ENCODE measurements at regions not wholly inside any gene's neighbourhood (a gene's known extent, or its start where the extent isn't known, plus 50 kb on each side); places are given as distances from the start of the nearest gene placed in this dataset.

- TF ChIP-seq CTCF (IDR thresholded peaks at IDR 0.05; ENCODE audit: insufficient read depth, low read length, poor library complexity, severe bottlenecking) (no peak), EZH2phosphoT487 (conservative IDR thresholded peaks at IDR 0.05; ENCODE audit: low read length) (no peak)
Measured at GRCh38 chr2:108115868-108116267, 123.9 kb upstream of the SULT1C3 start.

Data from SU-DHL-6 (cell line).